SH-SY5Y (cell line): ENCODE measurements at regions not wholly inside any gene's neighbourhood (a gene's known extent, or its start where the extent isn't known, plus 50 kb on each side); places are given as distances from the start of the nearest gene placed in this dataset.

Source experiments
- GATA2 ChIP-seq: IDR thresholded peaks from 2 replicates; pipeline ENCODE4 v1.6.1; 2011; ENCODE audit warnings: mild to moderate bottlenecking, low read depth, low read length
- GATA3 ChIP-seq: IDR thresholded peaks from 2 replicates; pipeline ENCODE4 v1.6.1; 2011; ENCODE audit warnings: low read depth, mild to moderate bottlenecking, low read length, moderate library complexity

GRCh38 chrX:40526412-40526811 is 54.4 kb upstream of the ATP6AP2 start:
- TF ChIP-seq GATA3 (no peak), GATA2 (no peak)
